Endothelial cell of umbilical vein (primary cell): ENCODE measurements at regions not wholly inside any gene's neighbourhood (a gene's known extent, or its start where the extent isn't known, plus 50 kb on each side); places are given as distances from the start of the nearest gene placed in this dataset.

Source experiments
- BruUV-seq: library from RNA; stranded (reverse); fragments of 400-500 nt; replicated peaks from 2 replicates; lab custom pipeline; 2021; lab: Mats Ljungman, UMichigan
- CTCF ChIA-PET: fragments of 300-600, 350-600 bp; sonication (Branson Sonifier 250); formaldehyde crosslinking; loops from one replicate; lab custom pipeline; 2021; ENCODE audit warnings: antibody characterized with exemption, inconsistent platforms; lab: Charles Lee
- POLR2A ChIA-PET: fragments of 300-600, 350-600 bp; sonication (Branson Sonifier 250); formaldehyde crosslinking; loops from one replicate; lab custom pipeline; 2021; ENCODE audit warnings: antibody characterized with exemption, inconsistent platforms; lab: Charles Lee
- DNase-seq: peaks from one replicate; pipeline ENCODE4 v3.0.0-alpha.2; 2011; ENCODE audit warnings: low read depth, low spot score
- FAIRE-seq: peaks from 2 replicates; lab custom pipeline; 2011; peaks lifted over from hg19 to GRCh38; lab: Jason Lieb, UNC
- H2AFZ ChIP-seq: 2 replicates; pipeline ENCODE4 v1.6.0; 2012; ENCODE audit warnings: low read depth, low read length, control low read depth, inconsistent platforms
- H3K27ac ChIP-seq: 2 replicates; pipeline ENCODE4 v1.5.1; 2011; ENCODE audit warnings: low read depth, mild to moderate bottlenecking, control low read depth, low read length, moderate library complexity; ENCODE audit not compliant: insufficient read depth
- H3K27me3 ChIP-seq, 2 experiments: 2 replicates each; pipeline versions ENCODE4 v1.6.0 to v1.6.1; 2011; ENCODE audit warnings: low read length in 2 of 2, mixed read lengths in 1 of 2; ENCODE audit not compliant: control insufficient read depth in 2 of 2, insufficient read depth in 2 of 2
- H3K36me3 ChIP-seq, 2 experiments: 2 replicates in 1 of 2; 3 replicates in 1 of 2; pipeline ENCODE4 v1.5.1; 2011; ENCODE audit warnings: low read length in 2 of 2, mild to moderate bottlenecking in 1 of 2, moderate library complexity in 1 of 2; ENCODE audit not compliant: control insufficient read depth in 2 of 2, insufficient read depth in 2 of 2; ENCODE audit errors: extremely low read depth in 1 of 2
- H3K4me1 ChIP-seq: 3 replicates; pipeline ENCODE4 v1.5.1; 2011; ENCODE audit warnings: mild to moderate bottlenecking, low read length; ENCODE audit not compliant: control insufficient read depth, insufficient read depth; ENCODE audit errors: extremely low read depth
- H3K4me2 ChIP-seq: 2 replicates; pipeline ENCODE4 v1.6.1; 2011; ENCODE audit warnings: low read length, control low read depth, mixed read lengths; ENCODE audit not compliant: insufficient read depth
- H3K4me3 ChIP-seq, 3 experiments: fragments of 200-600 bp in 1 of 3; sonication (generic), shearing (Covaris generic) in 1 of 3; replicated peaks in 1 of 3; 2 replicates each; pipeline ENCODE4 v1.5.1; 2011 to 2016; ENCODE audit warnings: control low read depth in 3 of 3, low read length in 3 of 3, mild to moderate bottlenecking in 2 of 3, inconsistent platforms in 1 of 3, low read depth in 1 of 3, moderate library complexity in 1 of 3; ENCODE audit not compliant: insufficient read depth in 1 of 3
- H3K79me2 ChIP-seq: 2 replicates; pipeline ENCODE4 v1.6.0; 2012; ENCODE audit warnings: low read length, inconsistent platforms; ENCODE audit not compliant: control insufficient read depth, insufficient read depth
- H3K9ac ChIP-seq: replicated peaks from 2 replicates; pipeline ENCODE3; 2011; ENCODE audit warnings: low read length, control low read depth; ENCODE audit not compliant: insufficient read depth; ENCODE audit errors: extremely low read depth
- H3K9me1 ChIP-seq: replicated peaks from 3 replicates; pipeline ENCODE4 v1.6.0; 2011; ENCODE audit warnings: mild to moderate bottlenecking, low read length; ENCODE audit not compliant: control insufficient read depth, insufficient read depth; ENCODE audit errors: extremely low read depth
- H3K9me3 ChIP-seq: replicated peaks from 2 replicates; pipeline ENCODE4 v1.5.1; 2012; ENCODE audit warnings: low read length, inconsistent platforms; ENCODE audit not compliant: control insufficient read depth, insufficient read depth
- H4K20me1 ChIP-seq: replicated peaks from 2 replicates; pipeline ENCODE3; 2011; ENCODE audit warnings: mild to moderate bottlenecking, low read length; ENCODE audit not compliant: control insufficient read depth, insufficient read depth; ENCODE audit errors: extremely low read depth
- CTCF ChIP-seq, 2 donors: IDR thresholded peaks; 1 replicate in 1 of 2; 2 replicates in 1 of 2; pipeline ENCODE4 v1.5.1; 2011; ENCODE audit warnings: low read length in 2 of 2, mild to moderate bottlenecking in 2 of 2, moderate library complexity in 2 of 2, control low read depth in 1 of 2, inconsistent platforms in 1 of 2, low read depth in 1 of 2; ENCODE audit not compliant: insufficient read depth in 1 of 2; ENCODE audit errors: extremely low read depth in 1 of 2
- EZH2 ChIP-seq: IDR thresholded peaks from 2 replicates; pipeline ENCODE4 v1.6.1; 2012; ENCODE audit warnings: borderline replicate concordance, low read depth, mild to moderate bottlenecking, moderate library complexity, low read length, inconsistent platforms; ENCODE audit not compliant: severe bottlenecking
- FOS ChIP-seq: IDR thresholded peaks from 2 replicates; pipeline ENCODE4 v1.6.1; 2011; ENCODE audit warnings: mild to moderate bottlenecking, low read length, moderate library complexity, borderline replicate concordance; ENCODE audit not compliant: insufficient read depth
- GATA2 ChIP-seq: IDR thresholded peaks from 2 replicates; pipeline ENCODE4 v1.7.0; 2011; ENCODE audit warnings: low read depth, mild to moderate bottlenecking, moderate library complexity, mixed read lengths, low read length; ENCODE audit not compliant: insufficient read length, insufficient read depth
- JUN ChIP-seq: IDR thresholded peaks from 2 replicates; pipeline ENCODE4 v1.6.1; 2011; ENCODE audit warnings: borderline replicate concordance, low read depth; ENCODE audit not compliant: insufficient read length, insufficient read depth
- MAX ChIP-seq: IDR thresholded peaks from 2 replicates; pipeline ENCODE4 v1.6.1; 2011; ENCODE audit not compliant: insufficient read depth, insufficient read length
- MYC ChIP-seq: IDR thresholded peaks from one replicate; pipeline ENCODE4 v1.6.1; 2011; ENCODE audit warnings: mild to moderate bottlenecking, low read depth, low read length
- POLR2A ChIP-seq: IDR thresholded peaks from 2 replicates; pipeline ENCODE4 v1.6.1; 2012; ENCODE audit warnings: low read depth, mild to moderate bottlenecking, control low read depth, low read length
- POLR2AphosphoS5 ChIP-seq: IDR thresholded peaks from 2 replicates; pipeline ENCODE4 v1.6.1; 2012; ENCODE audit warnings: low read depth, mild to moderate bottlenecking, control low read depth, low read length, moderate library complexity; ENCODE audit not compliant: insufficient read depth
- dilution Hi-C: fragments of 300-500 bp; cut with MboI; formaldehyde crosslinking; loops from one replicate; pipeline ENCODE4 v1.15.0; 2019; ENCODE audit warnings: low sequenced_read_pairs; ENCODE audit not compliant: extremely low pct_ligation_motif_present
- intact Hi-C: fragments of 100-400 bp; cut with micrococcal nuclease; formaldehyde crosslinking; loops from one replicate; pipeline ENCODE4 v1.10.0; 2022

- Histone ChIP-seq H3K9me1 (no peaks in the 10 kb centered on the region), H3K79me2 (no peaks in the 10 kb centered on the region), H3K9ac (no peak overlapping the region), H3K36me3 (no peaks in the 10 kb centered on the region), H2AFZ (no peak overlapping the region), H3K9me3 (no peaks in the 10 kb centered on the region), H3K4me3 (no peak overlapping the region), H3K27me3 (peaks cover 2 to 9% of the 10 kb centered on the region in 2 experiments), H3K27ac (no peak overlapping the region), H3K4me1 (no peaks in the 10 kb centered on the region), H4K20me1 (no peaks in the 10 kb centered on the region), H3K4me2 (no peak overlapping the region)
- intact Hi-C loops (no loop called here), dilution Hi-C loops (no loop called here)
- DNase-seq: no peak
- FAIRE-seq: no peak
- POLR2A ChIA-PET: no interaction called here
- no TSS peak for BruUV-seq
- no peak for TF ChIP-seq POLR2AphosphoS5
- no peak for TF ChIP-seq FOS
- TF ChIP-seq POLR2A: no peak
- TF ChIP-seq CTCF (IDR thresholded peaks at IDR 0.05; ENCODE audit: extremely low read depth in 1 of 2, insufficient read depth in 1 of 2, low read depth in 1 of 2, low read length in 2 of 2): no peak
- TF ChIP-seq GATA2: no peak
- TF ChIP-seq MAX: no peak
- TF ChIP-seq EZH2: no peak
- TF ChIP-seq MYC: no peak
- no peak for TF ChIP-seq JUN
- CTCF ChIA-PET: no interaction called here
These were observed 67.8 kb downstream of the C16orf95 start for GRCh38 chr16:87249425-87249824.
